COLO829 (cell line): ENCODE measurements at regions not wholly inside any gene's neighbourhood (a gene's known extent, or its start where the extent isn't known, plus 50 kb on each side); places are given as distances from the start of the nearest gene placed in this dataset.

Experiments used
- DNase-seq: peaks from one replicate; pipeline ENCODE4 v3.0.0; 2012; ENCODE audit warnings: low spot score

GRCh38 chr16:11446566-11447119 is 101.4 kb downstream of the RMI2 start:
- no peak for DNase-seq

GRCh38 chr16:11447272-11447671 is 102.0 kb downstream of the RMI2 start:
- no peak for DNase-seq

- no peak for DNase-seq
Measured at GRCh38 chr16:11447836-11448235, 102.6 kb downstream of the RMI2 start.

GRCh38 chr16:11448796-11449416 is 103.6 kb downstream of the RMI2 start:
- no peak for DNase-seq

- DNase-seq = no peak
Measured at GRCh38 chr16:11449716-11450115, 104.5 kb downstream of the RMI2 start.

GRCh38 chr16:11450136-11450535 is 104.9 kb downstream of the RMI2 start:
- no peak for DNase-seq

- DNase-seq = no peak
Measured at GRCh38 chr16:11452298-11452697, 107.0 kb downstream of the RMI2 start.

- no peak for DNase-seq
Measured at GRCh38 chr16:11452746-11453389, 107.6 kb downstream of the RMI2 start.

GRCh38 chr16:11456741-11457140 is 111.5 kb downstream of the RMI2 start:
- DNase-seq = no peak

- no peak for DNase-seq
Measured at GRCh38 chr16:11459722-11460121, 114.5 kb downstream of the RMI2 start.

GRCh38 chr16:11460820-11461594 is 115.7 kb downstream of the RMI2 start:
- no peak for DNase-seq

- DNase-seq = no peak
Measured at GRCh38 chr16:11461595-11461990, 116.3 kb downstream of the RMI2 start.

GRCh38 chr16:11462036-11462435 is 116.8 kb downstream of the RMI2 start:
- no peak for DNase-seq

- DNase-seq = no peak
Measured at GRCh38 chr16:11462861-11463260, 117.6 kb downstream of the RMI2 start.

- DNase-seq = no peak
Measured at GRCh38 chr16:11464241-11464640, 119.0 kb downstream of the RMI2 start.

- DNase-seq = no peak
Measured at GRCh38 chr16:11465675-11466074, 120.4 kb downstream of the RMI2 start.

- no peak for DNase-seq
Measured at GRCh38 chr16:11470676-11471415, 115.9 kb downstream of the LITAF start.

GRCh38 chr16:11471548-11471947 is 115.2 kb downstream of the LITAF start:
- DNase-seq = no peak

- DNase-seq = no peak
Measured at GRCh38 chr16:11472410-11472809, 114.3 kb downstream of the LITAF start.

GRCh38 chr16:11472851-11473250 is 113.9 kb downstream of the LITAF start:
- DNase-seq = no peak

GRCh38 chr16:11473728-11474127 is 113.0 kb downstream of the LITAF start:
- no peak for DNase-seq

- no peak for DNase-seq
Measured at GRCh38 chr16:11474617-11475291, 112.0 kb downstream of the LITAF start.
